WTC11 (cell line): ENCODE measurements at regions not wholly inside any gene's neighbourhood (a gene's known extent, or its start where the extent isn't known, plus 50 kb on each side); places are given as distances from the start of the nearest gene placed in this dataset.

ENCODE experiments used
- ATAC-seq: fragments of 200-7000 bp; cut with Tn5 transposase; 2 replicates; pipeline ENCODE4 v1.10.0; 2021; ENCODE audit warnings: mild to moderate bottlenecking, moderate library complexity
- CTCF ChIA-PET: fragments of 300-600 bp; sonication (Branson Sonifier 250); formaldehyde crosslinking; loops from one replicate; lab custom pipeline; 2021; ENCODE audit warnings: antibody characterized with exemption; lab: Charles Lee
- POLR2A ChIA-PET: fragments of 350-600 bp; sonication (Branson Sonifier 250); formaldehyde crosslinking; loops from one replicate; lab custom pipeline; 2021; ENCODE audit warnings: antibody characterized with exemption; lab: Charles Lee
- DNase-seq: peaks from one replicate; pipeline ENCODE4 v3.0.0; 2021; ENCODE audit warnings: low spot score
- H3K27ac Mint-ChIP-seq: 2 replicates; pipeline ENCODE4 v1.8.0; 2021; ENCODE audit warnings: mixed read lengths
- H3K27me3 Mint-ChIP-seq: 2 replicates; pipeline ENCODE4 v1.8.0; 2021; ENCODE audit warnings: low read depth, mild to moderate bottlenecking, moderate library complexity, mixed read lengths
- H3K36me3 Mint-ChIP-seq: 2 replicates; pipeline ENCODE4 v1.8.0; 2021; ENCODE audit warnings: mixed read lengths
- H3K4me1 Mint-ChIP-seq: 2 replicates; pipeline ENCODE4 v1.8.0; 2022; ENCODE audit warnings: mixed read lengths
- H3K4me3 Mint-ChIP-seq: 2 replicates; pipeline ENCODE4 v1.8.0; 2021; ENCODE audit warnings: mild to moderate bottlenecking, moderate library complexity, mixed read lengths
- H3K9me3 Mint-ChIP-seq: 2 replicates; pipeline ENCODE4 v1.8.0; 2021; ENCODE audit warnings: mixed read lengths
- ATF1 ChIP-seq: sonication (generic); formaldehyde crosslinking; IDR thresholded peaks from 2 replicates; pipeline ENCODE4 v1.8.1; 2023; ENCODE audit warnings: mild to moderate bottlenecking, moderate library complexity, missing genetic modification reagents
- ELF4 ChIP-seq: sonication (generic); formaldehyde crosslinking; IDR thresholded peaks from 2 replicates; pipeline ENCODE4 v1.8.1; 2022; ENCODE audit warnings: low read depth, mild to moderate bottlenecking, moderate library complexity, missing genetic modification reagents
- EMX1 ChIP-seq: fragments of 250-450 bp; sonication (Bioruptor Pico); IDR thresholded peaks from 2 replicates; pipeline ENCODE4 v1.8.0; 2021; ENCODE audit warnings: mild to moderate bottlenecking
- FOXJ3 ChIP-seq: sonication (generic); formaldehyde crosslinking; IDR thresholded peaks from 2 replicates; pipeline ENCODE4 v1.9.0; 2021; ENCODE audit warnings: missing genetic modification reagents, mild to moderate bottlenecking, borderline replicate concordance
- FOXK1 ChIP-seq: sonication (generic); formaldehyde crosslinking; IDR thresholded peaks from 2 replicates; pipeline ENCODE4 v1.8.0; 2022; ENCODE audit warnings: mild to moderate bottlenecking, moderate library complexity, missing genetic modification reagents
- GABPB1 ChIP-seq: sonication (generic); formaldehyde crosslinking; IDR thresholded peaks from 2 replicates; pipeline ENCODE4 v1.8.1; 2023; ENCODE audit warnings: mild to moderate bottlenecking, missing genetic modification reagents
- GTF2I ChIP-seq: fragments of 250-450 bp; sonication (Bioruptor Pico); conservative IDR thresholded peaks from 2 replicates; pipeline ENCODE4 v1.4.0; 2021; ENCODE audit warnings: mild to moderate bottlenecking
- HMGA2 ChIP-seq: fragments of 250-450 bp; sonication (Bioruptor Pico); IDR thresholded peaks from 2 replicates; pipeline ENCODE4 v1.4.0; 2021; ENCODE audit warnings: mild to moderate bottlenecking, moderate library complexity
- NFE2L1 ChIP-seq: sonication (generic); formaldehyde crosslinking; IDR thresholded peaks from 2 replicates; pipeline ENCODE4 v1.8.1; 2023; ENCODE audit warnings: missing genetic modification reagents
- NFYB ChIP-seq: sonication (generic); formaldehyde crosslinking; conservative IDR thresholded peaks from 2 replicates; pipeline ENCODE4 v1.8.0; 2022; ENCODE audit warnings: low read depth, missing genetic modification reagents
- NR3C1 ChIP-seq: sonication (generic); formaldehyde crosslinking; conservative IDR thresholded peaks from 2 replicates; pipeline ENCODE4 v1.8.1; 2023; ENCODE audit warnings: low read depth, mild to moderate bottlenecking, missing genetic modification reagents
- RELA ChIP-seq: sonication (generic); formaldehyde crosslinking; IDR thresholded peaks from 2 replicates; pipeline ENCODE4 v1.8.1; 2022; ENCODE audit warnings: missing genetic modification reagents, mild to moderate bottlenecking, borderline replicate concordance
- SMAD4 ChIP-seq: sonication (generic); formaldehyde crosslinking; IDR thresholded peaks from 2 replicates; pipeline ENCODE4 v1.8.0; 2022; ENCODE audit warnings: mild to moderate bottlenecking, missing genetic modification reagents
- TP53 ChIP-seq: sonication (generic); formaldehyde crosslinking; IDR thresholded peaks from 2 replicates; pipeline ENCODE4 v1.8.1; 2023; ENCODE audit warnings: mild to moderate bottlenecking, missing genetic modification reagents
- ZNF232 ChIP-seq: sonication (generic); formaldehyde crosslinking; IDR thresholded peaks from 2 replicates; pipeline ENCODE4 v1.8.0; 2022; ENCODE audit warnings: mild to moderate bottlenecking, missing genetic modification reagents
- TF ChIP-seq, protein P1 (sequence below): sonication (generic); formaldehyde crosslinking; IDR thresholded peaks from 2 replicates; pipeline ENCODE4 v1.8.1; 2023; ENCODE audit warnings: mild to moderate bottlenecking, missing genetic modification reagents
- TF ChIP-seq, protein P2 (sequence below): sonication (generic); formaldehyde crosslinking; conservative IDR thresholded peaks from 2 replicates; pipeline ENCODE4 v1.8.1; 2022; ENCODE audit warnings: mild to moderate bottlenecking, missing genetic modification reagents
- TF ChIP-seq, protein P3 (sequence below): sonication (generic); formaldehyde crosslinking; IDR thresholded peaks from 2 replicates; pipeline ENCODE4 v1.8.1; 2022; ENCODE audit warnings: mild to moderate bottlenecking, moderate library complexity, missing genetic modification reagents
- TF ChIP-seq, protein P4 (sequence below): sonication (generic); formaldehyde crosslinking; IDR thresholded peaks from 2 replicates; pipeline ENCODE4 v1.8.1; 2022; ENCODE audit warnings: missing genetic modification reagents, borderline replicate concordance
- TF ChIP-seq, protein P5 (sequence below): sonication (generic); formaldehyde crosslinking; IDR thresholded peaks from 2 replicates; pipeline ENCODE4 v1.8.0; 2023; ENCODE audit warnings: mild to moderate bottlenecking, missing genetic modification reagents
- TF ChIP-seq, protein P6 (sequence below): sonication (generic); formaldehyde crosslinking; IDR thresholded peaks from 2 replicates; pipeline ENCODE4 v1.8.0; 2022; ENCODE audit warnings: missing genetic modification reagents
- TF ChIP-seq, protein P7 (sequence below): sonication (generic); formaldehyde crosslinking; IDR thresholded peaks from 2 replicates; pipeline ENCODE4 v1.8.1; 2022; ENCODE audit warnings: low read depth, missing genetic modification reagents, borderline replicate concordance

DNA sequence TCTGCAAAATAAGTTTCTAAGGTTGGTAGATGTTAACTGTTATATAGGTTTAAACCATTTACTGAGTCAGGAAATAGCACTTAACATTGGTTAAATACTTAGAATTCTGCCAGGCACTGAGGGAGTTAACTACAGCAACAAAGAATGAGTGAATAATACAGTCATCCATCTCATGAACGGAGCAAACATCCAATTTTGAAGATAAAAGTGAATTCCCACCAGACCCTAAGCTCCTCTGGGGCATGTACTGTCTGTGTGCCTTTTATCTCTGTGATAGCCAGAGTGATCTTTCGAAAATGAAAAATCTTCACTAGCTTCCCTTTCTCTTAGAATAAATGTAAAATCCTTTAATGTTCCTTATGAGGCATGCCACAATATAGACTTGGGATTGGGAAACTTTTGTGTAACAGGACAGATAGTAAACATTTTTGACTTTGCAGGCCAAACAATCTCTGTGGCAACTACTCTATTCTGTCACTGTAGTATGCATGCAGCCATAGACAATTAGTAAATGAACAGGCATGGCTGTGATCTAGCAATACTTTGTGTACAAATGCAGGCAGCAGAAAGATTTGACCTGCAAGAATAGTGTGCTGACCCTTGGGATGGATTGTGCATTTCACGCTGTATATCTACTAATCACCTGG is 294.5 kb upstream of the LMCD1 start:
- H3K36me3 Mint-ChIP-seq: no peaks in the 10 kb centered on the region
- TF ChIP-seq ZNF232 (CRISPR knock-in tag) (no peak), ELF4 (CRISPR knock-in tag) (no peak), GABPB1 (no peak), SMAD4 (CRISPR knock-in tag) (no peak), FOXK1 (CRISPR knock-in tag) (no peak), ATF1 (CRISPR knock-in tag) (no peak), EMX1 (CRISPR knock-in tag) (no peak), HMGA2 (no peak), FOXJ3 (CRISPR knock-in tag) (no peak), TP53 (CRISPR knock-in tag) (no peak), GTF2I (CRISPR knock-in tag) (no peak)
- TF ChIP-seq, protein P1, sequence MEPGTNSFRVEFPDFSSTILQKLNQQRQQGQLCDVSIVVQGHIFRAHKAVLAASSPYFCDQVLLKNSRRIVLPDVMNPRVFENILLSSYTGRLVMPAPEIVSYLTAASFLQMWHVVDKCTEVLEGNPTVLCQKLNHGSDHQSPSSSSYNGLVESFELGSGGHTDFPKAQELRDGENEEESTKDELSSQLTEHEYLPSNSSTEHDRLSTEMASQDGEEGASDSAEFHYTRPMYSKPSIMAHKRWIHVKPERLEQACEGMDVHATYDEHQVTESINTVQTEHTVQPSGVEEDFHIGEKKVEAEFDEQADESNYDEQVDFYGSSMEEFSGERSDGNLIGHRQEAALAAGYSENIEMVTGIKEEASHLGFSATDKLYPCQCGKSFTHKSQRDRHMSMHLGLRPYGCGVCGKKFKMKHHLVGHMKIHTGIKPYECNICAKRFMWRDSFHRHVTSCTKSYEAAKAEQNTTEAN (CRISPR knock-in tag): no peak
- TF ChIP-seq, protein P2, sequence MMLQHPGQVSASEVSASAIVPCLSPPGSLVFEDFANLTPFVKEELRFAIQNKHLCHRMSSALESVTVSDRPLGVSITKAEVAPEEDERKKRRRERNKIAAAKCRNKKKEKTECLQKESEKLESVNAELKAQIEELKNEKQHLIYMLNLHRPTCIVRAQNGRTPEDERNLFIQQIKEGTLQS: no peak
- TF ChIP-seq, protein P3, sequence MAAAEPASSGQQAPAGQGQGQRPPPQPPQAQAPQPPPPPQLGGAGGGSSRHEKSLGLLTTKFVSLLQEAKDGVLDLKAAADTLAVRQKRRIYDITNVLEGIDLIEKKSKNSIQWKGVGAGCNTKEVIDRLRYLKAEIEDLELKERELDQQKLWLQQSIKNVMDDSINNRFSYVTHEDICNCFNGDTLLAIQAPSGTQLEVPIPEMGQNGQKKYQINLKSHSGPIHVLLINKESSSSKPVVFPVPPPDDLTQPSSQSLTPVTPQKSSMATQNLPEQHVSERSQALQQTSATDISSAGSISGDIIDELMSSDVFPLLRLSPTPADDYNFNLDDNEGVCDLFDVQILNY (CRISPR knock-in tag): no peak
- CTCF ChIA-PET: interaction anchor here (1.2 to 1.3 kb wide), 2 partner anchors 33 to 210 kb away, joined by 3 to 6 read pairs; no protein-coding TSS in a partner anchor
- H3K27ac Mint-ChIP-seq: no peak overlapping the region
- H3K27me3 Mint-ChIP-seq: no peaks in the 10 kb centered on the region
- DNase-seq (no peak), ATAC-seq (no peak)
- H3K4me1 Mint-ChIP-seq: peaks cover 14% of the 10 kb centered on the region
- H3K9me3 Mint-ChIP-seq: peaks cover 21% of the 10 kb centered on the region
- no peak overlapping the region for H3K4me3 Mint-ChIP-seq
- POLR2A ChIA-PET: no interaction called here

DNA sequence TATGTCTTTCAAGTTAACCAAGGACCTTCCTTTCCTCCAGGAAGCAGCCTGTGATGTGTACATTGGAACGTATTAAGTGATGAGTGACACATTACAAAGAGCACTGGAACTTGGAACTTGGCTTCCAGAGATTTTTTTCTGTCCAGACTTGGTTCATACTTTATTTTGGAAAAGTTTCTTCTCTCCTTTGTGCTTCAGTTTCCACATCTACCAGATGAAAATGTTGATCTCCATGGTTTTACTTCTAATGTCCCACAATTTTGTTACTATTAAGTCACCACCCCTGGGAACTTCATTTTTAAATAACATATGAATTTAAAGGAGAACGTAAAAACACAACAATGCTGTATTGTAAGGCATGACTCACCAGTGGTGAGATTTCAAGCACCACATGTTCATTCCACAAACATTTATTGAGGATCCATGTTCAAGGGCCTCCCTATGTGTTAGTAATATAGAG is 290.7 kb upstream of the LMCD1 start:
- no peaks in the 10 kb centered on the region; the same call in 1 of the 2 replicates for H3K36me3 Mint-ChIP-seq
- H3K4me1 Mint-ChIP-seq: peaks cover 16% of the 10 kb centered on the region
- CTCF ChIA-PET: no interaction called here
- POLR2A ChIA-PET: no interaction called here
- DNase-seq: no peak
- H3K4me3 Mint-ChIP-seq: no peak overlapping the region
- no peak overlapping the region for H3K27ac Mint-ChIP-seq
- peaks cover 32% of the 10 kb centered on the region for H3K9me3 Mint-ChIP-seq
- ATAC-seq: no peak
- no peaks in the 10 kb centered on the region for H3K27me3 Mint-ChIP-seq
- TF ChIP-seq, protein P4, sequence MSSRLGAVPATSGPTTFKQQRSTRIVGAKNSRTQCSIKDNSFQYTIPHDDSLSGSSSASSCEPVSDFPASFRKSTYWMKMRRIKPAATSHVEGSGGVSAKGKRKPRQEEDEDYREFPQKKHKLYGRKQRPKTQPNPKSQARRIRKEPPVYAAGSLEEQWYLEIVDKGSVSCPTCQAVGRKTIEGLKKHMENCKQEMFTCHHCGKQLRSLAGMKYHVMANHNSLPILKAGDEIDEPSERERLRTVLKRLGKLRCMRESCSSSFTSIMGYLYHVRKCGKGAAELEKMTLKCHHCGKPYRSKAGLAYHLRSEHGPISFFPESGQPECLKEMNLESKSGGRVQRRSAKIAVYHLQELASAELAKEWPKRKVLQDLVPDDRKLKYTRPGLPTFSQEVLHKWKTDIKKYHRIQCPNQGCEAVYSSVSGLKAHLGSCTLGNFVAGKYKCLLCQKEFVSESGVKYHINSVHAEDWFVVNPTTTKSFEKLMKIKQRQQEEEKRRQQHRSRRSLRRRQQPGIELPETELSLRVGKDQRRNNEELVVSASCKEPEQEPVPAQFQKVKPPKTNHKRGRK: no peak
- no peak for TF ChIP-seq NFYB (CRISPR knock-in tag)
- TF ChIP-seq, protein P5, sequence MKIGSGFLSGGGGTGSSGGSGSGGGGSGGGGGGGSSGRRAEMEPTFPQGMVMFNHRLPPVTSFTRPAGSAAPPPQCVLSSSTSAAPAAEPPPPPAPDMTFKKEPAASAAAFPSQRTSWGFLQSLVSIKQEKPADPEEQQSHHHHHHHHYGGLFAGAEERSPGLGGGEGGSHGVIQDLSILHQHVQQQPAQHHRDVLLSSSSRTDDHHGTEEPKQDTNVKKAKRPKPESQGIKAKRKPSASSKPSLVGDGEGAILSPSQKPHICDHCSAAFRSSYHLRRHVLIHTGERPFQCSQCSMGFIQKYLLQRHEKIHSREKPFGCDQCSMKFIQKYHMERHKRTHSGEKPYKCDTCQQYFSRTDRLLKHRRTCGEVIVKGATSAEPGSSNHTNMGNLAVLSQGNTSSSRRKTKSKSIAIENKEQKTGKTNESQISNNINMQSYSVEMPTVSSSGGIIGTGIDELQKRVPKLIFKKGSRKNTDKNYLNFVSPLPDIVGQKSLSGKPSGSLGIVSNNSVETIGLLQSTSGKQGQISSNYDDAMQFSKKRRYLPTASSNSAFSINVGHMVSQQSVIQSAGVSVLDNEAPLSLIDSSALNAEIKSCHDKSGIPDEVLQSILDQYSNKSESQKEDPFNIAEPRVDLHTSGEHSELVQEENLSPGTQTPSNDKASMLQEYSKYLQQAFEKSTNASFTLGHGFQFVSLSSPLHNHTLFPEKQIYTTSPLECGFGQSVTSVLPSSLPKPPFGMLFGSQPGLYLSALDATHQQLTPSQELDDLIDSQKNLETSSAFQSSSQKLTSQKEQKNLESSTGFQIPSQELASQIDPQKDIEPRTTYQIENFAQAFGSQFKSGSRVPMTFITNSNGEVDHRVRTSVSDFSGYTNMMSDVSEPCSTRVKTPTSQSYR (CRISPR knock-in tag): no peak
- TF ChIP-seq, protein P6, sequence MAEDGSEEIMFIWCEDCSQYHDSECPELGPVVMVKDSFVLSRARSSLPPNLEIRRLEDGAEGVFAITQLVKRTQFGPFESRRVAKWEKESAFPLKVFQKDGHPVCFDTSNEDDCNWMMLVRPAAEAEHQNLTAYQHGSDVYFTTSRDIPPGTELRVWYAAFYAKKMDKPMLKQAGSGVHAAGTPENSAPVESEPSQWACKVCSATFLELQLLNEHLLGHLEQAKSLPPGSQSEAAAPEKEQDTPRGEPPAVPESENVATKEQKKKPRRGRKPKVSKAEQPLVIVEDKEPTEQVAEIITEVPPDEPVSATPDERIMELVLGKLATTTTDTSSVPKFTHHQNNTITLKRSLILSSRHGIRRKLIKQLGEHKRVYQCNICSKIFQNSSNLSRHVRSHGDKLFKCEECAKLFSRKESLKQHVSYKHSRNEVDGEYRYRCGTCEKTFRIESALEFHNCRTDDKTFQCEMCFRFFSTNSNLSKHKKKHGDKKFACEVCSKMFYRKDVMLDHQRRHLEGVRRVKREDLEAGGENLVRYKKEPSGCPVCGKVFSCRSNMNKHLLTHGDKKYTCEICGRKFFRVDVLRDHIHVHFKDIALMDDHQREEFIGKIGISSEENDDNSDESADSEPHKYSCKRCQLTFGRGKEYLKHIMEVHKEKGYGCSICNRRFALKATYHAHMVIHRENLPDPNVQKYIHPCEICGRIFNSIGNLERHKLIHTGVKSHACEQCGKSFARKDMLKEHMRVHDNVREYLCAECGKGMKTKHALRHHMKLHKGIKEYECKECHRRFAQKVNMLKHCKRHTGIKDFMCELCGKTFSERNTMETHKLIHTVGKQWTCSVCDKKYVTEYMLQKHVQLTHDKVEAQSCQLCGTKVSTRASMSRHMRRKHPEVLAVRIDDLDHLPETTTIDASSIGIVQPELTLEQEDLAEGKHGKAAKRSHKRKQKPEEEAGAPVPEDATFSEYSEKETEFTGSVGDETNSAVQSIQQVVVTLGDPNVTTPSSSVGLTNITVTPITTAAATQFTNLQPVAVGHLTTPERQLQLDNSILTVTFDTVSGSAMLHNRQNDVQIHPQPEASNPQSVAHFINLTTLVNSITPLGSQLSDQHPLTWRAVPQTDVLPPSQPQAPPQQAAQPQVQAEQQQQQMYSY (CRISPR knock-in tag): no peak
- TF ChIP-seq RELA (CRISPR knock-in tag): no peak
- TF ChIP-seq FOXJ3 (CRISPR knock-in tag): no peak
- TF ChIP-seq NFE2L1 (CRISPR knock-in tag): no peak
- TF ChIP-seq ELF4 (CRISPR knock-in tag): no peak
- TF ChIP-seq, protein P7, sequence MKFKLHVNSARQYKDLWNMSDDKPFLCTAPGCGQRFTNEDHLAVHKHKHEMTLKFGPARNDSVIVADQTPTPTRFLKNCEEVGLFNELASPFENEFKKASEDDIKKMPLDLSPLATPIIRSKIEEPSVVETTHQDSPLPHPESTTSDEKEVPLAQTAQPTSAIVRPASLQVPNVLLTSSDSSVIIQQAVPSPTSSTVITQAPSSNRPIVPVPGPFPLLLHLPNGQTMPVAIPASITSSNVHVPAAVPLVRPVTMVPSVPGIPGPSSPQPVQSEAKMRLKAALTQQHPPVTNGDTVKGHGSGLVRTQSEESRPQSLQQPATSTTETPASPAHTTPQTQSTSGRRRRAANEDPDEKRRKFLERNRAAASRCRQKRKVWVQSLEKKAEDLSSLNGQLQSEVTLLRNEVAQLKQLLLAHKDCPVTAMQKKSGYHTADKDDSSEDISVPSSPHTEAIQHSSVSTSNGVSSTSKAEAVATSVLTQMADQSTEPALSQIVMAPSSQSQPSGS (CRISPR knock-in tag): no peak
- TF ChIP-seq NR3C1 (CRISPR knock-in tag): no peak
